Lower lobe of right lung (tissue), 2 donors: ENCODE measurements at regions not wholly inside any gene's neighbourhood (a gene's known extent, or its start where the extent isn't known, plus 50 kb on each side); places are given as distances from the start of the nearest gene placed in this dataset.

Source experiments
- ATAC-seq, 2 donors: fragments of 200-7000 bp; cut with Tn5 transposase; one replicate each; pipeline ENCODE4 v1.9.1; 2020 to 2022; ENCODE audit warnings: mild to moderate bottlenecking in 2 of 2, moderate library complexity in 2 of 2
- DNase-seq: peaks from one replicate; pipeline ENCODE4 v3.0.0-alpha.2; 2020
- H3K27ac ChIP-seq: fragments of 200-600 bp; one replicate; pipeline ENCODE4 v1.8.0; 2022
- H3K27me3 ChIP-seq: fragments of 200-600 bp; one replicate; pipeline ENCODE4 v1.8.0; 2022; ENCODE audit warnings: low read depth
- H3K36me3 ChIP-seq: fragments of 200-600 bp; one replicate; pipeline ENCODE4 v1.8.0; 2022; ENCODE audit warnings: mild to moderate bottlenecking
- H3K4me1 ChIP-seq: fragments of 200-600 bp; one replicate; pipeline ENCODE4 v1.8.0; 2022
- H3K4me3 ChIP-seq: fragments of 200-600 bp; one replicate; pipeline ENCODE4 v1.8.0; 2022; ENCODE audit warnings: mild to moderate bottlenecking
- H3K9me3 ChIP-seq: fragments of 200-600 bp; one replicate; pipeline ENCODE4 v1.8.0; 2022
- intact Hi-C: fragments of 100-400 bp; cut with DNase I; formaldehyde crosslinking; loops from one replicate; pipeline ENCODE4 v1.11.0; 2022
- TF ChIP-seq, protein P1 (sequence below): fragments of 200-600 bp; IDR thresholded peaks from one replicate; pipeline ENCODE4 v1.8.0; 2022; ENCODE audit warnings: antibody characterized with exemption, mild to moderate bottlenecking
- donor health status: DM: no; HTN: yes; CAD: no; lungs with severe emphysema.

GRCh38 chr7:17460665-17461064 lies 162.2 kb downstream of the AHR start:
- intact Hi-C loops: no loop called here
- no peaks in the 10 kb centered on the region for H3K4me1 ChIP-seq
- no peak overlapping the region for H3K4me3 ChIP-seq
- TF ChIP-seq, protein P1, sequence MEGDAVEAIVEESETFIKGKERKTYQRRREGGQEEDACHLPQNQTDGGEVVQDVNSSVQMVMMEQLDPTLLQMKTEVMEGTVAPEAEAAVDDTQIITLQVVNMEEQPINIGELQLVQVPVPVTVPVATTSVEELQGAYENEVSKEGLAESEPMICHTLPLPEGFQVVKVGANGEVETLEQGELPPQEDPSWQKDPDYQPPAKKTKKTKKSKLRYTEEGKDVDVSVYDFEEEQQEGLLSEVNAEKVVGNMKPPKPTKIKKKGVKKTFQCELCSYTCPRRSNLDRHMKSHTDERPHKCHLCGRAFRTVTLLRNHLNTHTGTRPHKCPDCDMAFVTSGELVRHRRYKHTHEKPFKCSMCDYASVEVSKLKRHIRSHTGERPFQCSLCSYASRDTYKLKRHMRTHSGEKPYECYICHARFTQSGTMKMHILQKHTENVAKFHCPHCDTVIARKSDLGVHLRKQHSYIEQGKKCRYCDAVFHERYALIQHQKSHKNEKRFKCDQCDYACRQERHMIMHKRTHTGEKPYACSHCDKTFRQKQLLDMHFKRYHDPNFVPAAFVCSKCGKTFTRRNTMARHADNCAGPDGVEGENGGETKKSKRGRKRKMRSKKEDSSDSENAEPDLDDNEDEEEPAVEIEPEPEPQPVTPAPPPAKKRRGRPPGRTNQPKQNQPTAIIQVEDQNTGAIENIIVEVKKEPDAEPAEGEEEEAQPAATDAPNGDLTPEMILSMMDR: no peak
- no peaks in the 10 kb centered on the region for H3K27me3 ChIP-seq
- no peak for ATAC-seq
- no peaks in the 10 kb centered on the region for H3K9me3 ChIP-seq
- no peaks in the 10 kb centered on the region for H3K36me3 ChIP-seq
- no peak for DNase-seq
- no peak overlapping the region for H3K27ac ChIP-seq

- TF ChIP-seq, protein P1: no peak
- no peaks in the 10 kb centered on the region for H3K27me3 ChIP-seq
- no peak overlapping the region for H3K27ac ChIP-seq
- no peaks in the 10 kb centered on the region for H3K4me1 ChIP-seq
- no peak overlapping the region for H3K4me3 ChIP-seq
- intact Hi-C loops: no loop called here
- ATAC-seq (no peak), DNase-seq (no peak)
- H3K9me3 ChIP-seq: no peaks in the 10 kb centered on the region
- no peaks in the 10 kb centered on the region for H3K36me3 ChIP-seq
These were observed 163.7 kb downstream of the AHR start for GRCh38 chr7:17462131-17462631.

- Histone ChIP-seq H3K27me3 (no peaks in the 10 kb centered on the region), H3K36me3 (no peaks in the 10 kb centered on the region), H3K27ac (no peak overlapping the region), H3K9me3 (no peaks in the 10 kb centered on the region), H3K4me1 (no peaks in the 10 kb centered on the region), H3K4me3 (no peak overlapping the region)
- no peak for DNase-seq
- TF ChIP-seq, protein P1: no peak
- no peak for ATAC-seq
- intact Hi-C loops: no loop called here
These were observed 165.1 kb downstream of the AHR start for GRCh38 chr7:17463511-17464085.

DNA sequence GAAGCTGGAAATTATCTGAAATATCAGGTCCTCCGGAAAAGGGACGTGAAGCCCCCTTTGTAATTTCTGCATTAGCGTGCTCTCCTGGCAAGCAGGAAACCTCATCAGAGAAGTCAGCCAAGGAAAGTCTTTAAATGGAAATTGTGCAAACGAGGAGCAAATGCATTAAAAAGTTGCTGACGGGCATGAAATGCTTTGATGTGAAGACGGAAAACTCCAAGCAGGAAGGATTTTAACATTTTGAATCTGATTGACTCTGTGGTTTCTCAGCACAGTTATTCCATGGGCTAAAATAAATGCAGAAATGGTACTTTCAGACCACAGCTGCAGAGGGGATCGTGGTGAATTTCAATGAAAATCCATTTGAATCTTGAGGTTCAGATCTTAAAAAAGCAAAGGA lies 167.8 kb downstream of the AHR start:
- H3K36me3 ChIP-seq: no peaks in the 10 kb centered on the region
- no peaks in the 10 kb centered on the region for H3K4me1 ChIP-seq
- TF ChIP-seq, protein P1: no peak
- intact Hi-C loops: no loop called here
- no peaks in the 10 kb centered on the region for H3K9me3 ChIP-seq
- ATAC-seq: no peak
- H3K27ac ChIP-seq: no peak overlapping the region
- DNase-seq: no peak
- H3K27me3 ChIP-seq: no peaks in the 10 kb centered on the region
- no peak overlapping the region for H3K4me3 ChIP-seq

DNA sequence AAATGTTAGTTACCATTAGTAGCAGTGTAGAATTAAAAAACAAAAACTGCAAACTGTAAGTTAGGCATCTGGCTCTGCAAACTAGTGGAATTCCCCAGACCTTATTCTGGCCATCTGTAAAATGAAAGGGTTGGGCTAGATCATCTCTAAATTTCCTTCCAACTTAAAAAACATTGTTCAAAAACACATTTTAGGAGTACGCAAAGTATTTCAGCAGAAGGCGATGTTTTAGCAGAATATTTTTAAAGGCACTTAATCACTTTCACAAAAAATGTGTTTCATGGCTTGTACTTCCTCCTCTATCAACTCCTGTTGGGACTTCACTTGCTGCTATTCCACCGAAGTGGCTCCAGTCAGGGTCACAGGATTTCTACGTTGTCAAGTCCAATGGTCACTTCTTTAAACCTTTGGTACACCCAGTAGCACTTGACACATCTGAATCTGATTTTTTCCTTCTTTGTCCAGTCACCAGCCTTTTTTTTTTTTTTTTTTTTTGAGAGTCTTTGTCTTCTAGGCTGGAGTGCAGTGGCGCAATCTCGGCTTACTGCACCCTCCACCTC lies 169.0 kb downstream of the AHR start:
- no peaks in the 10 kb centered on the region for H3K36me3 ChIP-seq
- ATAC-seq (no peak), DNase-seq (no peak)
- TF ChIP-seq, protein P1: no peak
- H3K9me3 ChIP-seq: no peaks in the 10 kb centered on the region
- H3K4me3 ChIP-seq: no peak overlapping the region
- H3K27ac ChIP-seq: no peak overlapping the region
- H3K27me3 ChIP-seq: no peaks in the 10 kb centered on the region
- H3K4me1 ChIP-seq: no peaks in the 10 kb centered on the region
- intact Hi-C loops: no loop called here
